ENCODE measurements at regions not wholly inside any gene's neighbourhood (a gene's known extent, or its start where the extent isn't known, plus 50 kb on each side); places are given as distances from the start of the nearest gene placed in this dataset.

- TF ChIP-seq POLR2AphosphoS5 (IDR thresholded peaks at IDR 0.05), result no peak
- TF ChIP-seq, protein P1, sequence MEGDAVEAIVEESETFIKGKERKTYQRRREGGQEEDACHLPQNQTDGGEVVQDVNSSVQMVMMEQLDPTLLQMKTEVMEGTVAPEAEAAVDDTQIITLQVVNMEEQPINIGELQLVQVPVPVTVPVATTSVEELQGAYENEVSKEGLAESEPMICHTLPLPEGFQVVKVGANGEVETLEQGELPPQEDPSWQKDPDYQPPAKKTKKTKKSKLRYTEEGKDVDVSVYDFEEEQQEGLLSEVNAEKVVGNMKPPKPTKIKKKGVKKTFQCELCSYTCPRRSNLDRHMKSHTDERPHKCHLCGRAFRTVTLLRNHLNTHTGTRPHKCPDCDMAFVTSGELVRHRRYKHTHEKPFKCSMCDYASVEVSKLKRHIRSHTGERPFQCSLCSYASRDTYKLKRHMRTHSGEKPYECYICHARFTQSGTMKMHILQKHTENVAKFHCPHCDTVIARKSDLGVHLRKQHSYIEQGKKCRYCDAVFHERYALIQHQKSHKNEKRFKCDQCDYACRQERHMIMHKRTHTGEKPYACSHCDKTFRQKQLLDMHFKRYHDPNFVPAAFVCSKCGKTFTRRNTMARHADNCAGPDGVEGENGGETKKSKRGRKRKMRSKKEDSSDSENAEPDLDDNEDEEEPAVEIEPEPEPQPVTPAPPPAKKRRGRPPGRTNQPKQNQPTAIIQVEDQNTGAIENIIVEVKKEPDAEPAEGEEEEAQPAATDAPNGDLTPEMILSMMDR (IDR thresholded peaks at IDR 0.05), result no peak
Measured at GRCh38 chr12:78756936-78757335, 107.6 kb upstream of the SYT1 start.

All from prostate gland (tissue), 2 donors.